CD4-positive, alpha-beta T cell (primary cell): ENCODE measurements at regions not wholly inside any gene's neighbourhood (a gene's known extent, or its start where the extent isn't known, plus 50 kb on each side); places are given as distances from the start of the nearest gene placed in this dataset.

Source experiments
- ATAC-seq: fragments of 200-7000 bp; cut with Tn5 transposase; one replicate; pipeline ENCODE4 v1.10.0; 2022; ENCODE audit warnings: mild to moderate bottlenecking; ENCODE audit not compliant: poor library complexity
- CTCF ChIA-PET: fragments of 350-600 bp; sonication (Branson Sonifier 250); formaldehyde crosslinking; loops from one replicate; lab custom pipeline; 2021; ENCODE audit warnings: antibody characterized with exemption, inconsistent platforms; lab: Charles Lee
- POLR2A ChIA-PET: fragments of 350-600 bp; sonication (Branson Sonifier 250); formaldehyde crosslinking; loops from one replicate; lab custom pipeline; 2021; ENCODE audit warnings: antibody characterized with exemption, inconsistent platforms; lab: Charles Lee
- DNase-seq, 14 experiments: peaks; one replicate each; pipeline ENCODE4 v3.0.0-alpha.2; 2013 to 2020; ENCODE audit warnings: mixed read lengths in 2 of 14
- H3K27ac ChIP-seq, 2 donors: one replicate each; pipeline versions ENCODE4 v1.5.1 to v1.7.0; 2013; ENCODE audit warnings: low read length in 2 of 2, low read depth in 1 of 2, mild to moderate bottlenecking in 1 of 2
- H3K27me3 ChIP-seq, 2 experiments: 1 replicate in 1 of 2; 2 replicates in 1 of 2; pipeline versions ENCODE4 v1.6.1 to v1.7.0; 2013; ENCODE audit warnings: low read length in 2 of 2, control low read depth in 1 of 2, mild to moderate bottlenecking in 1 of 2, moderate library complexity in 1 of 2; ENCODE audit not compliant: insufficient read depth in 2 of 2, control insufficient read depth in 1 of 2
- H3K36me3 ChIP-seq: one replicate; pipeline ENCODE4 v1.6.1; 2013; ENCODE audit warnings: low read length, control low read depth; ENCODE audit not compliant: insufficient read depth
- H3K4me1 ChIP-seq: one replicate; pipeline ENCODE4 v1.6.1; 2013; ENCODE audit warnings: low read length, control low read depth; ENCODE audit not compliant: insufficient read depth
- H3K4me3 ChIP-seq: one replicate; pipeline ENCODE4 v1.5.1; 2013; ENCODE audit warnings: mild to moderate bottlenecking, low read length, moderate library complexity
- H3K9me3 ChIP-seq, 2 experiments: 1 replicate in 1 of 2; 2 replicates in 1 of 2; pipeline versions ENCODE4 v1.6.1 to v1.7.0; 2013; ENCODE audit warnings: low read length in 2 of 2, mild to moderate bottlenecking in 2 of 2, control low read depth in 1 of 2, moderate library complexity in 1 of 2; ENCODE audit not compliant: control insufficient read depth in 1 of 2, insufficient read depth in 1 of 2
- H3K27ac Mint-ChIP-seq: one replicate; pipeline ENCODE4 v1.8.0; 2020; ENCODE audit warnings: mixed read lengths
- H3K27me3 Mint-ChIP-seq: one replicate; pipeline ENCODE4 v1.8.0; 2021; ENCODE audit warnings: mixed read lengths
- H3K36me3 Mint-ChIP-seq: one replicate; pipeline ENCODE4 v1.8.0; 2021; ENCODE audit warnings: low read depth, mixed read lengths
- H3K4me1 Mint-ChIP-seq: one replicate; pipeline ENCODE4 v1.8.0; 2021; ENCODE audit warnings: low read depth, mixed read lengths
- H3K4me3 Mint-ChIP-seq: one replicate; pipeline ENCODE4 v1.8.0; 2020; ENCODE audit warnings: mild to moderate bottlenecking, mixed read lengths
- H3K9me3 Mint-ChIP-seq: one replicate; pipeline ENCODE4 v1.8.0; 2020; ENCODE audit warnings: mixed read lengths
- CTCF ChIP-seq: fragments of 200-600 bp; IDR thresholded peaks from one replicate; pipeline ENCODE4 v1.8.0; 2022; ENCODE audit warnings: antibody characterized with exemption, mild to moderate bottlenecking
- intact Hi-C, 2 experiments: fragments of 100-400 bp; cut with DNase I in 1 of 2; cut with micrococcal nuclease in 1 of 2; formaldehyde crosslinking; loops; one replicate each; pipeline versions ENCODE4 v1.15.1 to v1.9.0; 2023 to 2025; cut with DNase I, micrococcal nuclease

DNA sequence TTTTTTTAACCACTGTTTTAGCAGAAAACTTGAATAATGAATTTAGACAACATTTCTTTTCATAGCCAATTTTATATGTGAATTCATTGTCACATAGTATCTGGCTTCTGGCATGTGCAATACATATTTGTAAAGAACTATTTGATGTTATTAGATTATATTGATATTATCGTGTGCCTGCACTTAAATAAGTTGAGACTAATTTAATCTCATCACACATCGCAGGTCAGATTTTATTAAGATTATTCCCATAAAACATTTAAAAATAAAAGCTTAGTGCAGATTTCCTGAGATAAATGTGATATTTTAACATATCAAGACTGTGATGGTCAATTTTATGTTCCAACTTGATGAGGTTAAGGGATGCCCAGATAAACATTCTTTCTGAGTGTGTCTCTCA lies 1565.3 kb upstream of the LRRTM3 start:
- ATAC-seq (no peak), DNase-seq (no peak)
- Mint-ChIP-seq H3K4me1 (no peaks in the 10 kb centered on the region), H3K4me3 (no peak overlapping the region), H3K9me3 (no peaks in the 10 kb centered on the region), H3K27ac (no peak overlapping the region), H3K36me3 (no peaks in the 10 kb centered on the region), H3K27me3 (no peaks in the 10 kb centered on the region)
- H3K27ac ChIP-seq, result no peak overlapping the region
- ChIA-PET CTCF (no interaction called here), POLR2A (no interaction called here)
- no peak for TF ChIP-seq CTCF
- H3K4me3 ChIP-seq, result no peak overlapping the region
- H3K4me1 ChIP-seq, result no peaks in the 10 kb centered on the region
- intact Hi-C loops, result no loop called here
- H3K9me3 ChIP-seq, result peaks cover 0 to 5% of the 10 kb centered on the region in 2 experiments
- no peaks in the 10 kb centered on the region for H3K36me3 ChIP-seq
- no peaks in the 10 kb centered on the region for H3K27me3 ChIP-seq

- Histone ChIP-seq H3K9me3 (no peaks in the 10 kb centered on the region), H3K27ac (no peak overlapping the region), H3K36me3 (no peaks in the 10 kb centered on the region), H3K4me3 (no peak overlapping the region), H3K4me1 (no peaks in the 10 kb centered on the region), H3K27me3 (no peaks in the 10 kb centered on the region)
- TF ChIP-seq CTCF, result no peak
- DNase-seq, result no peak
- intact Hi-C loops, result no loop called here
- no peak for ATAC-seq
- ChIA-PET POLR2A (no interaction called here), CTCF (no interaction called here)
- Mint-ChIP-seq H3K27ac (no peak overlapping the region), H3K4me1 (no peaks in the 10 kb centered on the region), H3K27me3 (no peaks in the 10 kb centered on the region), H3K4me3 (no peak overlapping the region), H3K36me3 (no peaks in the 10 kb centered on the region), H3K9me3 (no peaks in the 10 kb centered on the region)
Measured at GRCh38 chr10:65365878-65366277, 1560.0 kb upstream of the LRRTM3 start.

- no peaks in the 10 kb centered on the region for H3K27me3 ChIP-seq
- POLR2A ChIA-PET, result no interaction called here
- Mint-ChIP-seq H3K9me3 (no peaks in the 10 kb centered on the region), H3K4me3 (no peak overlapping the region), H3K27me3 (no peaks in the 10 kb centered on the region), H3K36me3 (no peaks in the 10 kb centered on the region), H3K27ac (no peak overlapping the region), H3K4me1 (no peaks in the 10 kb centered on the region)
- no peak overlapping the region for H3K4me3 ChIP-seq
- no peak overlapping the region for H3K27ac ChIP-seq
- no peaks in the 10 kb centered on the region for H3K9me3 ChIP-seq
- H3K4me1 ChIP-seq, result no peaks in the 10 kb centered on the region
- CTCF ChIA-PET, result no interaction called here
- ATAC-seq, result no peak
- intact Hi-C loops, result no loop called here
- no peaks in the 10 kb centered on the region for H3K36me3 ChIP-seq
- DNase-seq, result no peak
- TF ChIP-seq CTCF, result no peak
Measured at GRCh38 chr10:65367706-65368105, 1558.1 kb upstream of the LRRTM3 start.
